ENCODE measurements at regions not wholly inside any gene's neighbourhood (a gene's known extent, or its start where the extent isn't known, plus 50 kb on each side); places are given as distances from the start of the nearest gene placed in this dataset.
"Not testable (repeated sequence)": the region's sequence is repeated elsewhere in the genome, so short reads cannot be mapped to it uniquely, and the experiment has no call there.

DNA sequence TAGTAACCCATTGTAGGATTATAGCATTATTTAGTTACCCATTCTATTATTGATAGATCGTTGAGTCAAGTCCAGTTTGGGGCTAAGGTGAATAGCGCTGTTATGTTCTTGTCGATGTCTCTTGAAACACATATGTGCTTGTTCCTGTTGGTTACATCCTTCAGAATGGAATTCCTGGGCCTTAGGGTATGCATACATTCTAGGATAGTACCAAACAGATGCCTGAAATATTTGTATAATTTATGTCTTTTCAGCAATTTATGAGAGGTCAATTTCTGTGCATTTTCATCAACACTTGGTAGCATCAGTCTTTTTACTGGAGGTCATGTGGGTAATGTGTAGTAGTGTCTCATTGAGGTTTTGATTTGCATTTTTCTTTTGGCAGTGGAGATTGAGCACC lies 78.9 kb upstream of the ADORA2B start:
- TF ChIP-seq, protein P1, sequence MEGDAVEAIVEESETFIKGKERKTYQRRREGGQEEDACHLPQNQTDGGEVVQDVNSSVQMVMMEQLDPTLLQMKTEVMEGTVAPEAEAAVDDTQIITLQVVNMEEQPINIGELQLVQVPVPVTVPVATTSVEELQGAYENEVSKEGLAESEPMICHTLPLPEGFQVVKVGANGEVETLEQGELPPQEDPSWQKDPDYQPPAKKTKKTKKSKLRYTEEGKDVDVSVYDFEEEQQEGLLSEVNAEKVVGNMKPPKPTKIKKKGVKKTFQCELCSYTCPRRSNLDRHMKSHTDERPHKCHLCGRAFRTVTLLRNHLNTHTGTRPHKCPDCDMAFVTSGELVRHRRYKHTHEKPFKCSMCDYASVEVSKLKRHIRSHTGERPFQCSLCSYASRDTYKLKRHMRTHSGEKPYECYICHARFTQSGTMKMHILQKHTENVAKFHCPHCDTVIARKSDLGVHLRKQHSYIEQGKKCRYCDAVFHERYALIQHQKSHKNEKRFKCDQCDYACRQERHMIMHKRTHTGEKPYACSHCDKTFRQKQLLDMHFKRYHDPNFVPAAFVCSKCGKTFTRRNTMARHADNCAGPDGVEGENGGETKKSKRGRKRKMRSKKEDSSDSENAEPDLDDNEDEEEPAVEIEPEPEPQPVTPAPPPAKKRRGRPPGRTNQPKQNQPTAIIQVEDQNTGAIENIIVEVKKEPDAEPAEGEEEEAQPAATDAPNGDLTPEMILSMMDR (IDR thresholded peaks at IDR 0.05), result not testable (repeated sequence)
- not testable (repeated sequence) for TF ChIP-seq POLR2A (IDR thresholded peaks at IDR 0.05)

All from lower leg skin (tissue), 3 donors.